GM21447 (cell line): ENCODE measurements at regions not wholly inside any gene's neighbourhood (a gene's known extent, or its start where the extent isn't known, plus 50 kb on each side); places are given as distances from the start of the nearest gene placed in this dataset.
A peak's percentile ranks its signal among the peaks of the same experiment; 100 is the strongest.

ENCODE experiments used
- ATAC-seq: cut with Tn5 transposase; IDR thresholded peaks from one replicate; pipeline ENCODE4 v1.9.1; 2021; ENCODE audit not compliant: unreplicated experiment

GRCh38 chr4:184575306-184575705, 73.9 kb downstream of the CASP3 start:
- no peak for ATAC-seq

DNA sequence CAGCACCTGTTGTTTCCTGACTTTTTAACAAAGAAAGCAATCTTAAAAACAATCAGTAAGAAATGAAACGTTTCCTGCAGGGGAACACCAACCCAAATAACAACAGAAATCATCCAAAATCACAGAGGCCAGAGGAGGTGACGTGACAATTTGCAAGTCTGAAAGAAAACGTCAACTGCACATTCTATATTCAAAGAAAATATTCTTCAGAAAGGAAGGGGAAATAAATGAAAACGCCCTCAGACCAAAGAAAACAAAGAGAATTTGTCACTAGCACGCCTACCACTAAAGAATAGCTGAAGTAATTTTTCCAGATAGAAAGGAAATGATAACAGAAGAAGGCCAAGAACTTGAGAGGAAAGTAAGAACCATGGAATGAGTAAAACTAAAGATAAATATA, 74.4 kb downstream of the CASP3 start:
- ATAC-seq: no peak

DNA sequence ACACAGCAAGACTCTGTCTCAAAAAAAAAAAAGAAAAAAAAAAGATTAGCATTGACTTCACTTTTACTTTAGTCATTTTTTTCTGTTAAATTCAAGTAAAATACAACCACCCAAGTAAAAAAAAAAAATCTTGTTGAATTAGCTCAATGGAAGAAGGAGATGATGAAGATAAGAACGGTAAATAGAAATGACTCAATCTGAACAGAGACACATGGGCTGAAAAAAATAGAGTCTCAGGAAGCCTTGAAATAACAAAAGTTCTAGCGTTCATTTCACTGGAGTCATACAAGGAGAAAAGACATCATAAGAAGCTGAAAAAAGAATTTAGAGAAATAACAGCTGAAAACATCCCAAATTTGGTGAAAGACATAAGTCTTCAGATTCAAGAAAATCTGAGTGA, 75.5 kb downstream of the CASP3 start:
- no peak for ATAC-seq

DNA sequence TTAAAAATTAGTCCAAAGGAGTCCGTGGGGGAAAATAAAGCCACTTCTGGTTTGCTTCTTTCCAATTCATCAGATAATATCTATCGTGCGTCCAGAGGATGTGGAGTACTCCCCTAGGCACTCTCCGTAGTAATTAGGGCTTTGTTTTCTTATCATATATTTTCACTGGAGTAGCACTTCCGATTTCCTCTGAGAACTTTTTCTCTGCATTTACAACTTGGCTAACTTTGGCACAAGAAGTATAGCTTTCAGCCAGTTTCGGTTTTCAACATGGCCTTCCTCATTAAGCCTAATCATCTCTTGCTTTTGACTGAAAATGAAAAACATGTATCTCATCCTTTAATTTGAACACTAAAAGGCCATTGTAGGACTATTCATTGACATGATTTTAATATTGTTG, 80.5 kb downstream of the CASP3 start:
- ATAC-seq: no peak

DNA sequence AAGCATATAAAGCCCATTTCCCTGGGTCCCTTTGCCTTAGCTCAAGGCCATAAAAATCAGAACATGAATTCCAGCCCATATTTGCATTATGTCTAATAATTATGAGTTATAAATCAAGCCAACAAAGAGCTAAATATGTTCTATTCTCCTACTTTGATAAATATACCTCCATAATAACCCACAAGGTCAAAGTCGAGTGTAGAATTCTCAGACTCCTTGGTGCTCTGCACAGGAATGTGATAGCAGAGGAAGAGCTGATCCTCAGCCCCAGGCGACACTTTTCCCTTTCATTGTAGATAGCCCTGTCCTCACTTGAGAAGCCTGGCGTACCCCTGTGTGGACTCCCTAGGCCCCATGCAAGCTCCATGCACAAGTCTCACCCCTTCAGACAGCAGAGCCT, 85.6 kb downstream of the CASP3 start:
- no peak for ATAC-seq

- no peak for ATAC-seq
These were observed 84.6 kb upstream of the IRF2 start for GRCh38 chr4:184558996-184559395.

GRCh38 chr4:184553891-184554290, 79.5 kb upstream of the IRF2 start:
- ATAC-seq: no peak

DNA sequence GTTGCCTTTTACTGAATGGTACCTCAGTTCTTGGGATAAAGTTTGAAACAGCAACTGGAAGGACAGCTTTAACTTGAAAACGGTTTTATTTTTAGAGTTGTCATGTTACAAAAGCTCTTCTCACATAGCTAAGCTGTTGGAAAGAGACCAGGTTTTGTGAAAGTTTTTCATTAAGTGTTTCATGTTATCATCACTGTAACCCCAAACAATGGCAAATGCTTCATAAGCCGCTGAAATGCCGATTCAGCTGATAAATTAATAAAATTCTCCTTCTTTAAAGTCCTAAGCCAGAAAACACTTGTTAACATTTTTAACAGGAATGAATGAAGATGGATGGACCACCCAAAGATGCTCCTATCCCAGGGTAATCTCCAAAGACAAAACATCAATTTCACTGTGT, 76.1 kb upstream of the IRF2 start:
- ATAC-seq: no peak

DNA sequence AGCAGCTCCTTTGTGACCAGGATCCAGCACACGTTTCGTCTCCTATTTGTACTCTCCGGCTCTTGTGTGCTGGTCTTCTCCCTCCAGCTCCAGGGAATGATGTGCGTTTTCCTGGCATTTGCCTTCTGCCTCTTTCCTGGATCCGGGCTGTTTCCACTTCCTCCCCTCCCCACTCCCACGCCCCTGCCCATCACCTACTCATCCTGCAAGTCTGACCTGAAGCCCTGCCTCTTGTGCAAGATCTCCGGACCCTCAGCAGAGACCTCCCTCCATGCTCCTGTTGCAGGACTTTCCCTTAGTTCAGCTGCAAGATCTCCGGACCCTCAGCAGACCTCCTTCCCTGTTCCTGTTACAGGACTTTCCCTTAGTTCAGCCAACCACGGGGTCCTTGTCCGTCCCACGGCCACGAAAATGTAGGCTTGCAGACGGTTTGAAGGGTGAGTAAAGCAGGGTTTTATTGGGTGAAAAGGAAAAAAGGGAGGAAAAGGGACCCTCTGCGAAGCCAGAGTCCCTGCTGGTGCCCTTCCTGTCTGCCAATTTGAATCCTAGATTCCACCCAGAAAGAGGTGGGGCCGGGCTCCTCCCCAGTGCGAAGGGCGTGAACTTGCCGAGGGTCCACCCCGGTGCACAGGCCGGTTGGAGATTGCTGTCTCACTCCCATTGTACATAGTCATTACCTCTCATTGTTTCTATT, 74.4 kb upstream of the IRF2 start:
- ATAC-seq: no peak

DNA sequence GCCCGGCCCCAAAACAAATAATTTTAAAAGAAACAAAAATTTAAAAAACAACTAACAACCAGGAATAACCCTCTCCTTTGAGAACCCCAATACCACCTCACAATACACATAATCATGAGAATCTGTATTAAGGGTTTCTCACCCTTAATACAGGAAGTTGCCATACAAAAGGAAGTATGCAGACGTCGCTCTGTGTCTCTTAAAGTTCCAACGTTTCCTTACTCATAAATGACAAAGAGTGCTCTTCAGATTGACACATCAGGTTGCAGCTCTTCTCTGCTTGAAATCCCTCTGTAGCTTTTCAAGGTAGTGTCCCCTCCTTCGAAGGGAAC, 73.9 kb upstream of the IRF2 start:
- ATAC-seq: no peak

DNA sequence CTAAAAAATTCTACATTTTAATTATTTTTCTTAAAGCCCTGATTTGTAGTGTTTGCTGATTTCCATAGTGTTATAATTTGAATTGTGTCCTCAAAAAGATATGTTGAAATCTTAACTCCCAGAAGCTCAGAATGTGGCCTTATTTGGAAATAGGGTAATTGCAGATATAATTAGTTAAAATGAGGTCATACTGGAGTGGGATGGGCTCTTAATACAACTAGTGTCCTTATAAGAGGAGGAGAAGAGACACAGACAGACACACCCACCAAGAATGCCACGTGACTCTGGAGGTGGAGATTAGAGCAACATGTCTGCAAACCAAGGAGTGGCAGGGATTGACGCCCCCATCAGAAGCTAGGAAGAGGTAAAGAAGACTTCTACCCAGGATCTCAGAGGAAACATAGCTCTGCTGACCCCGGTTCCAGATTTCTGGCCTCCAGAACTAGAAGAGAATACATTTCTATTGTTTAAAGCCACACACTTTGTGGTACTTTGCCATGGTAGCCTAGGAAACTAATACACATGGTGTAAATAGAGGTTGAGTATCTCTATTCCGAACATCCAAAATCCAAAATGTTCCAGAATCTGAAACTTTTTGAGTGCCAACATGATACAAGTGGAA, 70.5 kb upstream of the IRF2 start:
- ATAC-seq: no peak

DNA sequence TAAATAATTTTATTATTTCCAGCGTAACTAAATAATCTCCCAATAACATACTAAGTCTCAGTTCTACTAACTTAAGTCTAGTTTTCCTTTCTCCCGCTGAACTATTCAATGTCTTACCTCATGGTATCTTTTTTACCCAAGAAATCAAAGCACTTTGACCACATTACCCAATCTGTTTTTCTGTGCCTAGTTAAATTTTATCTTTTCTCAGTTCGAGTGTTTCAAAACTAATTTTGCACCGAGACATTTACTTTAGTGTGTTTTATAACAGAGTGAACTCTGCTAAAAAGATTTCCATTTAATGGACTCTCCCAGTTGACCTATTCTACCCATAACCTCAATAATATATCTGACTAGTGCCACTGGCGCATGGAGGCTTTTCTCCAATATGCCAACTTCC, 67.6 kb upstream of the IRF2 start:
- no peak for ATAC-seq

GRCh38 chr4:184540307-184540706, 66.0 kb upstream of the IRF2 start:
- no peak for ATAC-seq

DNA sequence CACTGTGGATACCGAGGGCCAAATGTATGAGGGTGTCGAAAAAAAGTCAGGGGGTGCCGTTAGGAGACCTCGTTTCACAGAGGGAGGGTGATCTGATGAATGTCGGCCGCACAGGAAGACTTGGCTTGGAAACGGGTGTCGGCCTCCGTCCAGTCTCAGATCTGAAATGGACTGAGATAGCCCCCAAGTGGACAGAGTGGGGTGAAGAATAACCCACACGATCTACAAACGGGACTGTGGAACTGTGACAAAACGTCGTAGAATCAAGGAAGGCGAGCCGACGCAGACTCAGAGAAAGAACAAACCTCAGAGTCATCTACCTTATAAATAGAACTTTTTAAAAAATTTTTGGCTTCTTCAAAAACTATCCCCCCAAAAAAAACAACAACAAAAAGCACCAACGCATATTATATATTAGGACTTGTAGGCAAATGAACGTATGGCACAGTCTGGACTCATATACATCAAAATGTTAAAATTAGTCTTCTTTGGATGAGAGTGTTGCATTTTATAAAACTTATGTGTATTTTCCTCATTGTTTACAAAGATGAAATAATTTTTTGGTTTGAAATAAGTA, 63.8 kb upstream of the IRF2 start:
- peak; percentile 57 for ATAC-seq

DNA sequence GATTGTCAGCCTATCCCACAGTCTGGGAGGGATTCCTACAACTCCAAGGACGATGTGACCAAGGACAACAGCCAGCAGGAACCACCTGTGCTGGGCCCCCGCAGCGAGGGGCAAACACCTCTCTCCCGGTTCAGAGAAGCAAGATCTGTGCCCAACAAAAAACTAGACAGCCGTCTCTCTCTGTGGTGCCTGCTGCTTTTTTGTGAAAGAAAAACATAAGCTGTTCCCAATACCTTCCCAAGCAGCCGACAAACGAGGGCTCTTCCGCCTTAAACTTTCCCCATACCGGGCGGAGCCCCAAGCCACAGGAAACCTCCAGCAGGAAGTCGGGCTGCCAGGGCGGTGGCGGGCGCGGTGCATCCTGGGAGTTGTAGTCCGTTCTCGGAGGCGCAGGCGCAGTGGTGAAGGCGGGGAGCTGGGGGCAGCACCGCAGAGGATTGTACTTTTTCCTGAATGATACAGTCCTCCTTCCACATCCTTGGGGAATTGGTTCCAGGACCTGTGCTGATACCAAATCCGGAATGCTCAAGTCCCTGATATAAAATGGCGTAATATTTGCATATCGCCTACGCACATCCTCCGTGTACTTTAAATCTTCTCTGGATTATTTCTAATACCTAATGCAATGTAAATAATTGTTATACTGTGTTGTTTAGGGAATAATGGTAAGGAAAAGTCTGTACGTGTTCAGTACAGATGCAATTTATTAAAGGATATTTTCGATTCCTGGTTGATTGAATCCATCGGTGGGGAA, 63.1 kb upstream of the IRF2 start:
- ATAC-seq: peak; percentile 58

DNA sequence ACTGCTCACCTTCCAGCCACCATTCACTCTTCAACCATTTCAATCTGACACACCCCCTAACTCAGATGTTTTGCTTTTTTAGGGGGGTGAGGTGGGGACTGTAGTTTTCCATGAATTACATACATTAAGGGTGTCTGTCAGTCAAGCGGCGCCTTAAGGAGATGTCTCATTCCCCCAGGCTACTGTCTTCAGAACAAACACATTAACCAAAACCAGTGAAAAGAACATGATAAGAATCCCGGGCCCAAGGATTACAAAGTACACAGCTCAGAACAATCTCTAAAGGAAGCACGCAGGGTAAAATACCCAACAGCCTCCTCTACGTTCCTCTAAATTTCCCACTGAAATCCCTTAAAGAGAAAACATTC, 62.5 kb upstream of the IRF2 start:
- ATAC-seq: no peak

DNA sequence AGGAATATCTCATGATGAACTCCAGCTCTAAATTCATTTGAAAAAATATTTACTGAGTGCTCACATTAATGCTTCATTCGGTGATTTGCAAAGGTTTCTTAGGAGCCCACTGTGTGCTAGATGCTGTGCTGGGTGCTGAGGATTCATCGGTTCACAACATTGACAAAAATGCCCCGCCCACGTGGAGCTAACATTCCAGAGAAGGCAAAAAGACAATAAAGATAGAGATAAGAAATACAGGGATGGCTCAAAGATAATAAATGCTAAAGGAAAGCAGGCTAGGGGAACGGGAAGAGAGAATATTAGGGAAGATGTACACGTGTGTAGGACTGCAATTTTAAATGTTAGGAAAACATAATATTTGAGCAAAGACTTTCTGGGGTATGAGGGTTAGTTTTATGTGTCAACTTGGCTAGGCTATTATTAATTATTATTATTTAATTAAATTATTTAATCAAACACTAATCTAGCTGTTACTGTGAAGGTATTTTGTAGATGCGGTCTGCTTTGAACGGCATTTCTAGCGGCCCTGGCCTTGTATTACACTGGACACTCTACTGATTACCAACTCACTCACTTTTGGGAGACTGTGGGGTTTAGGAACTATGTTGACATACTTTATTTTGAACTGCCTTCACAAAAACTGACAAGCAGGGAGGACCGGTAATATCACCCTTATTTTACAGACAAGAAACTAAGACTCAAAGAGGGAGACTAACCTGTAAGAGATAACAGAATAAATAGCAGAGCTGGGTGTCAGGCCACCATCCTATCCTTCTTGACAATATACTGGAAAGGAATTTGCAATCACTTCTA, 61.9 kb upstream of the IRF2 start:
- no peak for ATAC-seq

- ATAC-seq: peak; percentile 52
These were observed 60.4 kb upstream of the IRF2 start for GRCh38 chr4:184534511-184535391.

- no peak for ATAC-seq
These were observed 59.6 kb upstream of the IRF2 start for GRCh38 chr4:184533908-184534307.

GRCh38 chr4:184531008-184531407, 56.7 kb upstream of the IRF2 start:
- no peak for ATAC-seq
